NT2/D1 (cell line): ENCODE measurements at regions not wholly inside any gene's neighbourhood (a gene's known extent, or its start where the extent isn't known, plus 50 kb on each side); places are given as distances from the start of the nearest gene placed in this dataset.
A peak's percentile ranks its signal among the peaks of the same experiment; 100 is the strongest.

Experiments
- DNase-seq: peaks from one replicate; pipeline ENCODE4 v3.0.0-alpha.2; 2011; ENCODE audit warnings: low read depth, low spot score
- H3K27me3 ChIP-seq: 2 replicates; pipeline ENCODE4 v1.6.0; 2011; ENCODE audit warnings: mild to moderate bottlenecking; ENCODE audit not compliant: insufficient read length, insufficient read depth
- H3K36me3 ChIP-seq: 2 replicates; pipeline ENCODE4 v1.6.1; 2011; ENCODE audit warnings: mild to moderate bottlenecking, low read length, mixed read lengths; ENCODE audit not compliant: insufficient read depth, insufficient read length
- H3K4me1 ChIP-seq: 2 replicates; pipeline ENCODE4 v1.5.1; 2011; ENCODE audit not compliant: insufficient read depth, insufficient read length
- H3K4me3 ChIP-seq: 2 replicates; pipeline ENCODE4 v1.5.1; 2011; ENCODE audit warnings: low read depth; ENCODE audit not compliant: insufficient read length
- H3K9ac ChIP-seq: 2 replicates; pipeline ENCODE4 v1.6.0; 2011; ENCODE audit warnings: low read depth; ENCODE audit not compliant: insufficient read length
- H3K9me3 ChIP-seq: 2 replicates; pipeline ENCODE4 v1.5.1; 2011; ENCODE audit warnings: mild to moderate bottlenecking, low read length; ENCODE audit not compliant: insufficient read depth
- SUZ12 ChIP-seq: IDR thresholded peaks from 2 replicates; pipeline ENCODE4 v1.6.1; 2011; ENCODE audit not compliant: insufficient read length, insufficient read depth; ENCODE audit errors: extremely low read depth
- YY1 ChIP-seq: IDR thresholded peaks from 2 replicates; pipeline ENCODE4 v1.6.1; 2011; ENCODE audit not compliant: insufficient read length, insufficient read depth
- ZNF274 ChIP-seq: IDR thresholded peaks from 2 replicates; pipeline ENCODE4 v1.6.1; 2011; ENCODE audit warnings: mild to moderate bottlenecking, low read depth, low read length

DNA sequence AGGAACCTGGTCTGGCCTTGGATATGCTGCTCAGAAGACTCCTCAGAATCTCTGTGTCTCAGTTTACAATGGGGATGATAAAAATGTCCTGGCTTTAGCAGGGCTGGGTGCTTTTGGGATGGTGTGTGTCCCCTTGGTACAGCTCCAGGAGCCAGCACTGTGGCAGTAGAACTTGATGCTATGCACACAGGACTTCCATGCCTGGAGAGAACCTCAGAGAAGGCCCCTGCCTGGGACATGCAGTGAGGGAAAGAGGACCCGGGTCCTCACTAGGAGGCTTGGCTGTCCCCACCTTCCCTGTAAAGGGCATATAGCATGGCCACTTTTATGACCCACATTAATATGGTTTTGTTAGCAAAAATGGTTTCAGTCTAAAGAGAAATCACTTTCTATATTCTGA is 100.5 kb downstream of the GLRX3 start:
- no peaks in the 10 kb centered on the region for H3K4me1 ChIP-seq
- no peaks in the 10 kb centered on the region for H3K27me3 ChIP-seq
- no peaks in the 10 kb centered on the region; the same call in 1 of the 2 replicates for H3K9me3 ChIP-seq
- no peak overlapping the region for H3K9ac ChIP-seq
- TF ChIP-seq SUZ12 (no peak), ZNF274 (no peak), YY1 (no peak)
- H3K4me3 ChIP-seq, result no peak overlapping the region
- no peak for DNase-seq
- H3K36me3 ChIP-seq, result peaks cover 2% of the 10 kb centered on the region

DNA sequence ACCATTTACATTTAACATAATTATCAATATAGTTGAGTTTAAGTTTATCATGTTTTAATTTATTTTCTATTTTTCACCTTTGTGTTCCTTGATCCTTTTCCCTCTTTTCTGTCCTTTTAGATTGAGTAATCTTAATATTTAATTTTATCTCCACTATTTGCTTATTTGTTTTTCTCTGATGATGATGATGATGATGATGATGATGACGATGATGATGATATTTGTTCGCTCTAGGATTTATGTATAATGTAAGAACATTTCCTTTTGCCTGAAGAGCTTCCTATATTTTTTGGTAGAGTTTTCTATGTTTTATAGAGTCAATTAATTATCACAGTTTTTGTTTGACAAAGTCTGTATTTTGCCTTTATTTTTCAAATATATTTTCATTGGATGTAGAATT is 104.2 kb downstream of the GLRX3 start:
- no peak for DNase-seq
- TF ChIP-seq ZNF274, result no peak
- TF ChIP-seq YY1, result no peak
- no peak for TF ChIP-seq SUZ12
- H3K27me3 ChIP-seq, result no peaks in the 10 kb centered on the region
- H3K36me3 ChIP-seq, result no peaks in the 10 kb centered on the region
- no peaks in the 10 kb centered on the region; the same call in 1 of the 2 replicates for H3K9me3 ChIP-seq
- H3K4me3 ChIP-seq, result no peak overlapping the region
- peaks cover 4% of the 10 kb centered on the region for H3K4me1 ChIP-seq
- H3K9ac ChIP-seq, result no peak overlapping the region

DNA sequence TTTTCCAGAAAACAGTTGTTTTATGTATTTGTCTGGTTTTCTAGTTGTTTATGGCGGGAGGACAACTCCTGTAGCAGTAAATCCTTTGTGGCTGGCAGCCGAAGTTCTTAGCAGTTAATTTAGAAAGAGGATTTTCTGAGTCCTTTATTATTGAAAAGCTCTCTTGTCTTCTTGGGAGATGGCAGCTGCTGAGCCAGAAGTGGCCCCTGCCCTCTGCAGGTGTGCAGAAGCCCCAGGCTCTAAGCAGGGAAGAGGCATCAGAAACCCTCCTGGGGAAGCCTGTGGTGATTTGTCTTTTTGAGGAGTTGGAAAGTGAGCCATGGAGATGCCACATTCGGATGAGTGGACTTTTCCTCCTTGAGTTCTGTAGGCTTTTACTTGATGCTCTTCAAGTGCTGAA is 106.3 kb downstream of the GLRX3 start:
- Histone ChIP-seq H3K4me3 (no peak overlapping the region), H3K9me3 (no peaks in the 10 kb centered on the region; the same call in 1 of the 2 replicates), H3K36me3 (no peaks in the 10 kb centered on the region), H3K27me3 (no peaks in the 10 kb centered on the region), H3K9ac (no peak overlapping the region), H3K4me1 (peaks cover 4% of the 10 kb centered on the region)
- DNase-seq, result peak; percentile 5
- no peak for TF ChIP-seq SUZ12
- TF ChIP-seq ZNF274, result no peak
- TF ChIP-seq YY1, result no peak

DNA sequence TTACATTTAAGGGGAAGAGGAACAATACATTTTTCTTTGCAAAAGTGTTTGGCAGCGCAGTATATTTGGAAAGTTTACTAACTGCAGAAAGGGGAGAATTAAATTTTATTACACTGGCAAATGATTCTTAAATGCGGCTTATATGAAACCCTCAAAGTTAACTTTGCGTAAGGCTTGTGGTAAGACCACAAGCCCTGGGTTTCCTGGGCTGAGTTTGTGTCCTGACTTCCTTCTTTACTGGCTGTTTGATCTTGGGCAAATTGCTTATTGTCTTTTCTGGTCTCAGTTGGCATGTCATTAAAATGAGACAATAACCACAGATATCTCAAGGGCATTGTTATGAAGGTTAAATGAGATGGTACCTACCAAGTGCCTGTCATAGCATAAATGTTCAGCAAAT is 106.8 kb downstream of the GLRX3 start:
- H3K9ac ChIP-seq, result no peak overlapping the region
- no peak overlapping the region for H3K4me3 ChIP-seq
- TF ChIP-seq SUZ12 (no peak), YY1 (no peak), ZNF274 (no peak)
- H3K4me1 ChIP-seq, result peaks cover 4% of the 10 kb centered on the region
- H3K27me3 ChIP-seq, result no peaks in the 10 kb centered on the region
- no peaks in the 10 kb centered on the region; the same call in 1 of the 2 replicates for H3K9me3 ChIP-seq
- DNase-seq, result no peak
- no peaks in the 10 kb centered on the region for H3K36me3 ChIP-seq

DNA sequence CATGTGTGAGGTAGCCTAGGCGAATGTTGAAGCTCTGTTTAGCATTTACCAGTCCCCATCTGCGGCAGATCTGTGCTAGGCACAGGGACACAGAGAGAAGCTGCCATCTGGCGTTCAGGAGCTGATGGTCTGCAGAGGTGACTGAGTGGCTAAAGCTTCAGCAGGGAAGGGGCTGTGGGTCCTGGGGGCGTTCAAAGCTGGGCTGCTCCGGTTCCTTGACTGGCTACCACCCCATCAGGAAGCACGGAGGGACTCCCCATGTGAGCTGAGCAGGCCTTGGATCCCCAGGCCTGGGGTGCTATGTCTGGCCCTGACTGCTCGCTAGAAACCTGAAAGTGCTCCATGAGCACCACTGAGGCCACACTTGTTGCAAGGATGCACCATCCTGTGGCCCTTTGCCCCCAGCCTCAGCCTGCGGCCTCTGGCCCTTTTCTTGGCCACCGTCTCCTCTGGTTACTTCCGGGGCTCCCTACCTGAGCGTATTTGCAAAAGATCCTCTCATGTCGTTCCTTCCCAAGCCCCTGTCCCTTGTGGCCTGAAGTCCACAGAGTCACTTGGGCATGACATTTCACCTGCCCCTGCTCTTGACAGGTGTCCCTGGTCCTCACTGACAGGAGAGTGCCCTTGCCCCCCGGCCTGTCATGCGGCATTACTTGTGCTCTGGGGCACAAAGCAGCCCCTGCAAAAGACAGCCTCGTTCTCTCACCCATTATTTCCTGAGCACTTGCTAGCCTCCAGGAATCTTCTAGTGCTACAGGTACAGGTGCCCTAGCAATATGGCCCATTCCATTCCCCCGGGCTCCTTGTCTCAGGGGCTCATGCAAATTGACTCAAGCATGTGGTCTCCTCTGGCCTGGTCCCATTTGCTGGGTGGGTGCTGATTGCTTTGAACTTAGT is 108.1 kb downstream of the GLRX3 start:
- no peaks in the 10 kb centered on the region for H3K36me3 ChIP-seq
- DNase-seq, result no peak
- no peak for TF ChIP-seq SUZ12
- TF ChIP-seq YY1, result no peak
- no peak for TF ChIP-seq ZNF274
- no peaks in the 10 kb centered on the region for H3K27me3 ChIP-seq
- no peak overlapping the region for H3K4me3 ChIP-seq
- no peak overlapping the region for H3K9ac ChIP-seq
- H3K4me1 ChIP-seq, result peaks cover 4% of the 10 kb centered on the region
- no peaks in the 10 kb centered on the region; the same call in 1 of the 2 replicates for H3K9me3 ChIP-seq

DNA sequence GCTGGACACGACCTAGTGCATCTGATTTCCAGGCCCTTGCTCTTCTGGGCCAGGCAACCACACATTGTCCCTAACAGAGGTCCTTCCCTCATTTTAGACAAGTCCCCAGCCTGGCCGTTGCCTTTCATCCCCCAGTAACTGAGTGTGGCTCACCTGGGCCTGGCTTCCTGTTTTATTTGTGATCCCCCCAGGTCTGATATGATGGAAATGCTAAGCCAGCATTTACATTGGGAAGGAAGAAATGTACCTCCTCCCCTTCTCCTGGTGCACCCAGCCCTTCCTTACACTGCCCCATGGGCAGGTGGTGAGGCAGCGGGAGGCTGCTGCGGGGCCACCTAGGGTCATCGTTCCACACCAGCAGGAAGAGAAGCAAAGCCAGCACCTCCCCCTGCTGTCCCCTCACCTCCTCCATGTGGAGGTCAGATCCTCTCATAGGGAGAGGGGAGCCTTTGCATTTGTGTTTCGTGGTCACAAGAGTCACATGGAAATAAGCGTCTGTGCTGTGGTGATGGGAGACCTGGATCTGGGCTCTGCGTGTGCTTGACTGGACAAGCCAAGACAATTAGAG is 108.8 kb downstream of the GLRX3 start:
- no peaks in the 10 kb centered on the region for H3K27me3 ChIP-seq
- H3K4me3 ChIP-seq, result no peak overlapping the region
- H3K36me3 ChIP-seq, result no peaks in the 10 kb centered on the region
- H3K9me3 ChIP-seq, result no peaks in the 10 kb centered on the region; the same call in 1 of the 2 replicates
- no peak for DNase-seq
- H3K9ac ChIP-seq, result no peak overlapping the region
- H3K4me1 ChIP-seq, result peaks cover 4% of the 10 kb centered on the region
- TF ChIP-seq YY1, result no peak
- no peak for TF ChIP-seq ZNF274
- no peak for TF ChIP-seq SUZ12

DNA sequence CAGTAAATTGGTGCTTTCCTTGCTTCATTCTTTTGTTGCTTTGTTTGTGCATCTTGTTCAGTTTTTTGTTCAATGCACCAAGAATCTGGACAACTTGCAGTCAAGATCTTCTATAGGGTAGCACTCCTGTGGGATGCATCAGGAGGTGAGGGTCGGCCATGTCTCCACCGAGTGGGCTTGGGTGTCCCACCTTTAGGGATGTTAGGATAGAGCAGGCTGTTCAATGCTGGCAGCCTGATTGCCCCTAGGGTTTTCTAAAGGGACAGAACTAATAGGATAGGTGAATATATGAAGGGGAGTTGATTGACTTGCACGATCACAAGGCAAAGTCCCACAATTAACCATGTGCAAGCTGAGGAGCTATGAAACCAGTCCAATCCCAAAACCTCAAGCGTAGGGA is 109.9 kb downstream of the GLRX3 start:
- no peak overlapping the region for H3K4me3 ChIP-seq
- H3K9me3 ChIP-seq, result no peaks in the 10 kb centered on the region; the same call in 1 of the 2 replicates
- DNase-seq, result no peak
- no peaks in the 10 kb centered on the region for H3K27me3 ChIP-seq
- H3K9ac ChIP-seq, result no peak overlapping the region
- no peak for TF ChIP-seq YY1
- TF ChIP-seq SUZ12, result no peak
- TF ChIP-seq ZNF274, result no peak
- H3K4me1 ChIP-seq, result peaks cover 4% of the 10 kb centered on the region
- H3K36me3 ChIP-seq, result no peaks in the 10 kb centered on the region
